Heart left ventricle (tissue), 13 donors: ENCODE measurements at regions not wholly inside any gene's neighbourhood (a gene's known extent, or its start where the extent isn't known, plus 50 kb on each side); places are given as distances from the start of the nearest gene placed in this dataset.

Experiments
- POLR2A ChIP-seq, 2 donors: fragments of 450-650 bp; IDR thresholded peaks; one replicate each; pipeline ENCODE4 v1.6.1; 2017; ENCODE audit warnings: antibody characterized with exemption in 2 of 2, mild to moderate bottlenecking in 2 of 2, moderate library complexity in 2 of 2
- TF ChIP-seq, protein P1 (sequence below), 12 donors: fragments of 200-600 bp; sonication (generic) in 4 of 12; IDR thresholded peaks; one replicate each; pipeline versions ENCODE4 v1.5.0 to v1.8.0; 2018 to 2022; ENCODE audit warnings: antibody characterized with exemption in 12 of 12, mild to moderate bottlenecking in 5 of 12
- donor health status: ischemic (EF 13 %, LVEDD 7.1; RV severe dilation, severe dysfunction).
- donor health status: DM: no; HTN: yes; CAD: no.
- donor health status: DM: no; HTN: no; CAD: no.
- donor health status: ischemic (EF 25% LVEDD 6.9; RV normal size, moderate dysfunction).
- donor health status: ischemic (EF 25% LVEDD 5.7; RV mildly dilated, moderate dysfunction).
- donor health status: ischemic (EF 35%, LVEDD 5.7; RV mildly dilated, moderate dysfunction).
- donor health status: nonischemic (EF 11% LVEDD 7.7; RV severe dilation, severe dysfunction).
- donor health status: DM: yes; HTN: yes; CAD: no.
- donor health status: PGD.
- donor health status: ischemic (EF 29% LVEDD 5.4; RV normal size, mild dysfunction).
- donor health status: nonischemic (EF 23%, LVEDD 6.1; RV moderate dilation, normal function).

DNA sequence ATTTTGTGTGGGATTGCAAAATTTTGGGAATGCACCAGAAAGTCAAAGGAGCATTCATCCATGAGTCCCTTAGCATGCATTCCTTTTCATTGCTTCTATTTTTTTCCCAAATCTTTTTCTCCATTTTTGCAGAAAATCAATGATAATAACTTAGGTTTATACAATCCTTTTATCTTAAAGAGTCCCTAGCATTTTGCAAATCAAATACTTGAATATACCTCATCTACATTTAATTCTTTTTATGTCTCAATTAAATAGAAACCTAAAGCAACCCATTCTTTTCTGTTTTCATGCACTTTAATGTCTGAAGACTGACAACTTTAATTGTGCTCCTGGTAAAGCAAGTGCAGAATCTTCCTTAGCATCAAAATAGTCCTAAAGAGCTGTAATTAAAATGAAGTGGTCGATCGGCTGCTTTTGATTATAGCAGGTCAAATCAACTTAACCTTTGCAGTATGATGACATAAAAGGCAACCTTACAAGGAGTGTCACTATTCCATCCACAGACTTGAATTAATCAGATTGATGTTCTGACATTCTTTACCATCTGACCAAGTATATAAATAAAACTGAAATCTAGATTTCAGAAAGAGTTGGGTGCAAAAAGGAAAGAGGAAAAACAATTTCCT is 168.4 kb downstream of the ALG10B start:
- TF ChIP-seq, protein P1, sequence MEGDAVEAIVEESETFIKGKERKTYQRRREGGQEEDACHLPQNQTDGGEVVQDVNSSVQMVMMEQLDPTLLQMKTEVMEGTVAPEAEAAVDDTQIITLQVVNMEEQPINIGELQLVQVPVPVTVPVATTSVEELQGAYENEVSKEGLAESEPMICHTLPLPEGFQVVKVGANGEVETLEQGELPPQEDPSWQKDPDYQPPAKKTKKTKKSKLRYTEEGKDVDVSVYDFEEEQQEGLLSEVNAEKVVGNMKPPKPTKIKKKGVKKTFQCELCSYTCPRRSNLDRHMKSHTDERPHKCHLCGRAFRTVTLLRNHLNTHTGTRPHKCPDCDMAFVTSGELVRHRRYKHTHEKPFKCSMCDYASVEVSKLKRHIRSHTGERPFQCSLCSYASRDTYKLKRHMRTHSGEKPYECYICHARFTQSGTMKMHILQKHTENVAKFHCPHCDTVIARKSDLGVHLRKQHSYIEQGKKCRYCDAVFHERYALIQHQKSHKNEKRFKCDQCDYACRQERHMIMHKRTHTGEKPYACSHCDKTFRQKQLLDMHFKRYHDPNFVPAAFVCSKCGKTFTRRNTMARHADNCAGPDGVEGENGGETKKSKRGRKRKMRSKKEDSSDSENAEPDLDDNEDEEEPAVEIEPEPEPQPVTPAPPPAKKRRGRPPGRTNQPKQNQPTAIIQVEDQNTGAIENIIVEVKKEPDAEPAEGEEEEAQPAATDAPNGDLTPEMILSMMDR (IDR thresholded peaks at IDR 0.05), result no peak
- no peak for TF ChIP-seq POLR2A (IDR thresholded peaks at IDR 0.05)
